NT2/D1 (cell line): ENCODE measurements at regions not wholly inside any gene's neighbourhood (a gene's known extent, or its start where the extent isn't known, plus 50 kb on each side); places are given as distances from the start of the nearest gene placed in this dataset.

ENCODE experiments used
- SUZ12 ChIP-seq: IDR thresholded peaks from 2 replicates; pipeline ENCODE4 v1.6.1; 2011; ENCODE audit not compliant: insufficient read length, insufficient read depth; ENCODE audit errors: extremely low read depth
- YY1 ChIP-seq: IDR thresholded peaks from 2 replicates; pipeline ENCODE4 v1.6.1; 2011; ENCODE audit not compliant: insufficient read length, insufficient read depth
- ZNF274 ChIP-seq: IDR thresholded peaks from 2 replicates; pipeline ENCODE4 v1.6.1; 2011; ENCODE audit warnings: mild to moderate bottlenecking, low read depth, low read length

GRCh38 chr5:128633901-128634300, 95.9 kb upstream of the FBN2 start:
- TF ChIP-seq SUZ12: no peak
- no peak for TF ChIP-seq YY1
- no peak for TF ChIP-seq ZNF274
